Colonic mucosa (tissue), 4 donors: ENCODE measurements at regions not wholly inside any gene's neighbourhood (a gene's known extent, or its start where the extent isn't known, plus 50 kb on each side); places are given as distances from the start of the nearest gene placed in this dataset.

ENCODE experiments used
- DNase-seq: peaks from one replicate; pipeline ENCODE4 v3.0.0-alpha.2; 2020
- H3K27ac ChIP-seq: fragments of 200-600 bp; one replicate; pipeline ENCODE4 v1.8.0; 2021
- H3K27me3 ChIP-seq: fragments of 200-600 bp; one replicate; pipeline ENCODE4 v1.8.0; 2021
- H3K36me3 ChIP-seq: fragments of 200-600 bp; one replicate; pipeline ENCODE4 v1.8.0; 2021
- H3K4me1 ChIP-seq: fragments of 200-600 bp; one replicate; pipeline ENCODE4 v1.8.0; 2021; ENCODE audit warnings: mild to moderate bottlenecking
- H3K4me3 ChIP-seq: fragments of 200-600 bp; one replicate; pipeline ENCODE4 v1.8.0; 2021
- H3K9ac ChIP-seq, 2 donors: one replicate each; pipeline ENCODE4 v1.7.0; 2013; ENCODE audit warnings: control low read depth in 2 of 2, low read depth in 2 of 2, low read length in 2 of 2
- H3K9me3 ChIP-seq: fragments of 200-600 bp; one replicate; pipeline ENCODE4 v1.8.0; 2021
- intact Hi-C: fragments of 100-400 bp; cut with DNase I; formaldehyde crosslinking; loops from one replicate; pipeline ENCODE4 v1.14.1; 2022
- TF ChIP-seq, protein P1 (sequence below): fragments of 200-600 bp; IDR thresholded peaks from one replicate; pipeline ENCODE4 v1.8.0; 2022; ENCODE audit warnings: antibody characterized with exemption, mild to moderate bottlenecking
- donor health status: healthy.
- donor health status: DM: no; HTN: no; CAD: no.
- donor health status: DM: no; HTN: no; CAD: no.

DNA sequence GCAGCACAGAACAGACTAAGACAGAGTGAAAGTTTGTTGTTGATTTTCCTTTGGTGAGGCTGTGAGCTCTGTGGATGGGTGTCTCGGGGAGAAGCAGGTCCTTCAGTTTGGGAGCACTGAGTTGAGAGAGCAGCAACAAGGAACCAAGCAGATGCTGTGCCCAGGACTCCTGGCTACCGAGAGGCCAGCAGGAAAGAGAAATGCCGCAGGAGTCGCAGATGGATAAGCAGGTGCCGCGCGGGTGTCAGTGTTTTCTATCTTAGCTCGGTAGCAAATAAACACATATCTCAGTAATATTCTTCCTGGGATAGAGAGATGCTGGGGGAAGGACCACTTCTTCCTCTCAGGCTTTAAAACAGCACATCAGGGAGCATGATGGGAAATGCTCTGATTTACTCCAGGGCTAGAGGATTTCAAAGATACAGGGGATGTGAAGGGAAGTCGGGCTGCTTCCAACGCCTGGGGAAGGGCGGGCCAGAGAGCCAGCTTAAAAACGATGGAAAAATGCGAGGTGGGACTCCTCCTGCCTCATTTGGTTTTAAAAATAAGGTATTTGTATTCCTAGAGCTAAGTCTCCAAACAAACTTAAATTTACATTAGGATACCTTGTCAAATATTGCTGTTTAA, 470.7 kb upstream of the B3GAT1 start:
- DNase-seq: no peak
- no peak overlapping the region for H3K4me3 ChIP-seq
- no peaks in the 10 kb centered on the region for H3K36me3 ChIP-seq
- no peaks in the 10 kb centered on the region for H3K27me3 ChIP-seq
- H3K4me1 ChIP-seq: no peaks in the 10 kb centered on the region
- no peak overlapping the region for H3K27ac ChIP-seq
- no peak overlapping the region for H3K9ac ChIP-seq
- intact Hi-C loops: no loop called here
- TF ChIP-seq, protein P1, sequence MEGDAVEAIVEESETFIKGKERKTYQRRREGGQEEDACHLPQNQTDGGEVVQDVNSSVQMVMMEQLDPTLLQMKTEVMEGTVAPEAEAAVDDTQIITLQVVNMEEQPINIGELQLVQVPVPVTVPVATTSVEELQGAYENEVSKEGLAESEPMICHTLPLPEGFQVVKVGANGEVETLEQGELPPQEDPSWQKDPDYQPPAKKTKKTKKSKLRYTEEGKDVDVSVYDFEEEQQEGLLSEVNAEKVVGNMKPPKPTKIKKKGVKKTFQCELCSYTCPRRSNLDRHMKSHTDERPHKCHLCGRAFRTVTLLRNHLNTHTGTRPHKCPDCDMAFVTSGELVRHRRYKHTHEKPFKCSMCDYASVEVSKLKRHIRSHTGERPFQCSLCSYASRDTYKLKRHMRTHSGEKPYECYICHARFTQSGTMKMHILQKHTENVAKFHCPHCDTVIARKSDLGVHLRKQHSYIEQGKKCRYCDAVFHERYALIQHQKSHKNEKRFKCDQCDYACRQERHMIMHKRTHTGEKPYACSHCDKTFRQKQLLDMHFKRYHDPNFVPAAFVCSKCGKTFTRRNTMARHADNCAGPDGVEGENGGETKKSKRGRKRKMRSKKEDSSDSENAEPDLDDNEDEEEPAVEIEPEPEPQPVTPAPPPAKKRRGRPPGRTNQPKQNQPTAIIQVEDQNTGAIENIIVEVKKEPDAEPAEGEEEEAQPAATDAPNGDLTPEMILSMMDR: no peak
- H3K9me3 ChIP-seq: no peaks in the 10 kb centered on the region

DNA sequence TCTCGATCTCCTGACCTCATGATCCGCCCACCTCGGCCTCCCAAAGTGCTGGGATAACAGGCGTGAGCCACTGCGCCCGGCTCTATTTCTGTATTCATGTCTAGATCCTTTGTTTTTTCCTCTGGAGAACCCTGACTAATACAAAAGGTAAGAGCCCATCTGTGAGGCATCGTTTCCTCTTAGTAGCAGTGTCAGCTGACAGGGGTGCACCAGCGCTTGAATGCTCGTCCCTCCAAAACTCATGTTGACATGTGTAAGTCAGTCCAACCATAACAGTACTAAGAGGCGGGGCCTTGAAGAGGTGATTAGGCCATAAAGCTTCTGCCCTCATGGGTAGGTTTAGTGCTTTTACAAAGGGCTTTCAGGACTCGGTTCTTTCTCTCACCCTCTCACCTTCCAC, 470.1 kb upstream of the B3GAT1 start:
- no peaks in the 10 kb centered on the region for H3K9me3 ChIP-seq
- TF ChIP-seq, protein P1: no peak
- intact Hi-C loops: no loop called here
- no peaks in the 10 kb centered on the region for H3K4me1 ChIP-seq
- no peak overlapping the region for H3K4me3 ChIP-seq
- H3K27ac ChIP-seq: no peak overlapping the region
- H3K9ac ChIP-seq: no peak overlapping the region
- H3K36me3 ChIP-seq: no peaks in the 10 kb centered on the region
- no peaks in the 10 kb centered on the region for H3K27me3 ChIP-seq
- DNase-seq: no peak

DNA sequence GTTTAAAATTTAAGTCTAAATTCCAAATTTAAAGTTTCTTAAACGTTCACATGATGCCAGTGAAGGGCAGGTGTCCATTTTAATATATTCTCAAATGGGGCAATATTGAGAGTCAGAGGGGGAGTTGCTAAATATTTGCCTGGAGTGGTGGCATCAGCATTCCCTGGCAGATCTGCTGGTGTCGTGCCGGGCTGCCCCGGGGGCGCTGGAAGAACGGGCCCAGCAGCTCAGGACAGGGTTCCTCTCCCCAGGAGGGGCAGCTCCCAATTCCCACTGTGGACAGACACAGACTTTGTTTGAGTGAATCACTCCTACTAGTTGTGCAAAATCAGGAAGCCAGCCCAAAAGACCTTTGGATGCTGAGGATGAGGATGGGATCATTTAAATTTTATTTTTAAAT, 468.7 kb upstream of the B3GAT1 start:
- no peaks in the 10 kb centered on the region for H3K36me3 ChIP-seq
- DNase-seq: no peak
- TF ChIP-seq, protein P1: no peak
- no peak overlapping the region for H3K9ac ChIP-seq
- intact Hi-C loops: no loop called here
- H3K27me3 ChIP-seq: no peaks in the 10 kb centered on the region
- H3K27ac ChIP-seq: no peak overlapping the region
- no peaks in the 10 kb centered on the region for H3K4me1 ChIP-seq
- no peak overlapping the region for H3K4me3 ChIP-seq
- H3K9me3 ChIP-seq: no peaks in the 10 kb centered on the region

DNA sequence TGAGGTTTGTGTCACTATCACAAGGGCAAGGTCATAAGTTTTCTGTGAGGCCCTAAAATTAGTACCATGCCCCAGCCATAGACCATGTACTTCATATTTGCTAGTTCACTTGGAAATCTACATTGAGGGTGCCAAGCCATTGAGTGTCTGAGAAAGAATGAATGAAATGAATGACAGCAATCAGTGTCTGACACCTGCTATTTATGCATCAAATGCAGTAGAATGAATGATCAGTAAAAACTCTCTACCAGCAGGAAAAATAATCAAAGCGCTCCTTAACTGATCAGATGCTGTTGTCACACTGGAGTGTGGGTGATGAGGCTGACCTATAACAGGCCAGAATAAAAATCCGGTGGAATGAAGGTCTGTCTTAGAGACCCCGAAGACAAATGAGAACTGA, 467.9 kb upstream of the B3GAT1 start:
- H3K4me1 ChIP-seq: no peaks in the 10 kb centered on the region
- H3K27me3 ChIP-seq: no peaks in the 10 kb centered on the region
- no peaks in the 10 kb centered on the region for H3K36me3 ChIP-seq
- H3K27ac ChIP-seq: no peak overlapping the region
- TF ChIP-seq, protein P1: no peak
- intact Hi-C loops: no loop called here
- no peak overlapping the region for H3K9ac ChIP-seq
- no peak overlapping the region for H3K4me3 ChIP-seq
- no peaks in the 10 kb centered on the region for H3K9me3 ChIP-seq
- DNase-seq: no peak

DNA sequence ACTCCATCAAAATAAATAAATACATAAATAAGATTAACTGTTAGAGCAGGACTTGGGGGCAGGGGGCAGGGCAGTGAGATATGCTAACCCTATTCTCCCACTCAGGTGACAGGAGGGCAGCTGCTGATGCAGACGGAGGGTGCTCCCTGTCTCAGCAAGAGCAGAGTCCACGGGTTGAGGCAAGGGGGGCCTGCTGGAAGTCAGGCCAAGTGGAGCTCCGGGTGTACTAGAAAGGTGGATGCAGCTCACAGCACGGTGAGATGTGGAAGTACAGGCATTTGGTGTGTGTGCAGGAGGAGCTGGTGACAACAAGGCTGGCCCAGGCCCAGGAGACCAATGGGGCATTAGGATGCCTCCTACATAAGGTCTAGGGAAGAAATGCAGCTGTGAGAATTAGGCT, 467.3 kb upstream of the B3GAT1 start:
- Histone ChIP-seq H3K4me1 (no peaks in the 10 kb centered on the region), H3K4me3 (no peak overlapping the region), H3K9ac (no peak overlapping the region), H3K9me3 (no peaks in the 10 kb centered on the region), H3K36me3 (no peaks in the 10 kb centered on the region), H3K27me3 (no peaks in the 10 kb centered on the region), H3K27ac (no peak overlapping the region)
- TF ChIP-seq, protein P1: no peak
- intact Hi-C loops: no loop called here
- no peak for DNase-seq
